GM18519 (cell line): ENCODE measurements at regions not wholly inside any gene's neighbourhood (a gene's known extent, or its start where the extent isn't known, plus 50 kb on each side); places are given as distances from the start of the nearest gene placed in this dataset.

ENCODE experiments used
- ATAC-seq: cut with Tn5 transposase; IDR thresholded peaks from one replicate; pipeline ENCODE4 v1.9.1; 2021; ENCODE audit warnings: mild to moderate bottlenecking, moderate library complexity; ENCODE audit not compliant: unreplicated experiment, low FRiP score

- no peak for ATAC-seq
These were observed 210.1 kb downstream of the CDH9 start for GRCh38 chr5:26828294-26828693.

DNA sequence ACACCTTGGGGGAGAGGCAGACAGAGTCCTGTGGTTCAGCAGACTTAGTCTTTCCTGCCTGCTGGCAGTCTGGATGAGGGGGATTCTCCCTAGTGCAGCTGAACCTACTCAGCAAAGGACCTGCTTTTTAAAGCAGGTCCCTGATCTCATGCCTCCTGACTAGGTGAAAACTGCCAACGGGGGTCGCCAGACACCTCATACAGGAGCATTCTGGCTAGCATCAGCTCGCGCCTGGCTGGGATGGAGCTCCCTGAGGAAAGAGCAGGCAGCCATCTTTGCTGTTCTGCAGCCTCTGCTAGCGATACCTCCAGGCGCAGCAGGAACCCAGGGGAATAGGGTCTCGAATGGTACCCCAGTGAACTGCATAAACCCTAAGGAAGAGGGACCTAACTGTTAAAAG is 225.2 kb downstream of the CDH9 start:
- ATAC-seq, result no peak

- no peak for ATAC-seq
These were observed 225.7 kb downstream of the CDH9 start for GRCh38 chr5:26812714-26813113.

- no peak for ATAC-seq
These were observed 230.9 kb downstream of the CDH9 start for GRCh38 chr5:26807231-26808199.

GRCh38 chr5:26805076-26805475 is 233.3 kb downstream of the CDH9 start:
- ATAC-seq, result no peak

GRCh38 chr5:26802944-26803343 is 235.4 kb downstream of the CDH9 start:
- ATAC-seq, result no peak

GRCh38 chr5:26791433-26791832 is 247.0 kb downstream of the CDH9 start:
- ATAC-seq, result no peak

DNA sequence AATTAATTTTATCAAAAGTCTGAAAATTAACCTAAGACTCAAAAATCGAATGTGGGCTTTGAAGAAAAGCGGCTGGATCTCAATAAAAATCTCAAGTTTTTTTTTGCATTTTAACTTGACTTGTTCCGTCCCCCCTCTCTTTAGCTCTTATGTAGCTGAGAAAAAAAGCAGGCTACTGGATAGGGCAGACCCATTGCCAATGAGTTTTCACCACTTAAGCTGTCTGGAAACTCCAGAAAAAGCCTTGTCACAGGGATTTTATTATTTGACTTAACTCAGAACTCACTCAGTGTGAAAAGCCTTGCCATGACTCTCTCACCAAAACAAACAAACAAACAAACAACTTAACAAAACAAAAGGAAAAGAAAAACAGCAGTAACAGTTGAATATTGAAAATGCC is 247.4 kb downstream of the CDH9 start:
- ATAC-seq, result no peak

DNA sequence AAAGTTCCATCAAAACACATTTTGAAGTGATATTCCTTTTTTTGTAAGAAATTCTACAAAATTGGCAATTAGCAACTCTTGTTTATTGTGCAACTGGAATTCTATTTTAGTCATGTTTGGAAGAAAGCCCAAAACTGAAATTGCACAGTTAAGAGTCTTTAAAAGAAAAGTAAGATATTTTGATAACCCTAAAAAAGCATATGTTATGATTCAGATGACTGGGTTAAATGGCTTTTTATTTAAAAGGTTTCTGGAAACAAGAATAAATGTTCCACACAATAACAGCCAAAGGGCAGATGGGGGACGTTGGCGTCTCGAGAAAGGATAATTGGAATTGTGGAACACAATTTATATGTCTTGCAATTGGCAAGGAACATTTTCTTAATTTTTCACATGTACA is 275.2 kb downstream of the CDH9 start:
- ATAC-seq, result no peak

- ATAC-seq, result no peak
These were observed 276.9 kb downstream of the CDH9 start for GRCh38 chr5:26761446-26761845.

- no peak for ATAC-seq
These were observed 277.3 kb downstream of the CDH9 start for GRCh38 chr5:26761045-26761444.

- no peak for ATAC-seq
These were observed 280.4 kb downstream of the CDH9 start for GRCh38 chr5:26757941-26758340.

GRCh38 chr5:26749829-26750228 is 288.6 kb downstream of the CDH9 start:
- no peak for ATAC-seq

GRCh38 chr5:26740182-26740581 is 298.2 kb downstream of the CDH9 start:
- no peak for ATAC-seq

- no peak for ATAC-seq
These were observed 300.8 kb downstream of the CDH9 start for GRCh38 chr5:26737348-26738265.

DNA sequence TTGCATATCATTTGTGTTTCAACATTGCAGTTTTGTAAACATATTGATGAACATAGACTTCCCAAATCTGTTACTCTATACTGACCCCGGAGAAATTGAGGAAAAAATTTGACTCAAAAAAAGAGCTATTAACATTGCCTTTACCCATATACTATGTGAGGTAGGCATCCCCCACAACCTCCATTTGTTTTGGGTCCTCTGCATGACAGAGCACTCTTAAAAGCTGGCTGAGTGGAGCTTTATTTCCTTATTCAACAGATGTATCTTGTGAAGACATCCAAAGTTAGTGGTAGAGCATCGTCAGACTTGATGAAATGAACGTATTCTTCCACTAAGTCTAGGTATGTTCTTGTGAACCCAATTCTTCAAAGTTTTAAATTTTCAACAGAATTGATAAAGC is 310.5 kb downstream of the CDH9 start:
- ATAC-seq, result no peak

- no peak for ATAC-seq
These were observed 318.6 kb downstream of the CDH9 start for GRCh38 chr5:26719803-26720202.

DNA sequence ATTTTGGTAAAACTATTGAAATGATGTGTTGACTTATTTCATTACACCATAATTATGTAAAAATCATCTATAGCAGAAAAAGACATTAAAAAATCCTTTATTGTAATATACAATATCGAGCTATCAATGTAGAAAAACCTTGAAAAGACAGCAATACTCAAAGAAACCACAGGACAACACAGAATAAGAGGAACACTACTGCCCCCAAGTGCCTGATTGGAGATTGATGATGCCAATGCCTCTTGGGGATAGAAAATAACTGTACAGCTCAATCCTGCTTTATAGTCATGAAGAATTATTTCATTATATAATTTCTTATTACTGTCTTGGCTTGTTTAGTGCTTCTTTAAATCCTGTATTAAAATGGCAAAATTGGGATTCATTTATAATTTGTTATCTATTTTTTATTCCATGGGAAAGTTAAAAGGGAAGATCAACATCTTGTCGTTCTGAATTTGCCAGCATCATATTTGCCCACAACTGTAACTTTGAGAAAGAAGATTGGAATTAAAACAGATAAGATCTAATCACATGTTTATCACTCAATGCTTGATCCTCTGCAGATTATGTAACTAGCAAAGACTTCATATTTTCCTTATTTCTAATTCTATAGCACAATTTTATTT is 337.5 kb downstream of the CDH9 start:
- ATAC-seq, result peak; percentile 67

DNA sequence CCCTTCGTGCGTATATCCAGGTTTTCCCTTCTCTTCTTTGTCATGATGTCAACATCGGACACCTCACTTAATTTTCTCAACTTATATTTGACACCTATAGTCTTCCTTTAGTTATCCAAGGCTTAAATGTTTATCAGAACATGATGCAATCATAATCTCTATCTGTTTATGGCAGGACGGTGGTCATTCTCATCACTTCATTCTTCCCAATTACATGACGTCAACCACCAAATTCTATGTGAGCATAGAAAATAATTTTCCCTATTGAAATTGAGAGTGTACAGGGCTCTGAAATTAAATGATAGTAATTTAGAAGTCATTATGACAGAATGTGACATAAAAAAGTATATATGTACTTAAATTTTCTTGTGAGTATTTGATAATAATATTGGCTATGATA is 345.4 kb downstream of the CDH9 start:
- ATAC-seq, result no peak

- no peak for ATAC-seq
These were observed 346.9 kb downstream of the CDH9 start for GRCh38 chr5:26691486-26691885.

DNA sequence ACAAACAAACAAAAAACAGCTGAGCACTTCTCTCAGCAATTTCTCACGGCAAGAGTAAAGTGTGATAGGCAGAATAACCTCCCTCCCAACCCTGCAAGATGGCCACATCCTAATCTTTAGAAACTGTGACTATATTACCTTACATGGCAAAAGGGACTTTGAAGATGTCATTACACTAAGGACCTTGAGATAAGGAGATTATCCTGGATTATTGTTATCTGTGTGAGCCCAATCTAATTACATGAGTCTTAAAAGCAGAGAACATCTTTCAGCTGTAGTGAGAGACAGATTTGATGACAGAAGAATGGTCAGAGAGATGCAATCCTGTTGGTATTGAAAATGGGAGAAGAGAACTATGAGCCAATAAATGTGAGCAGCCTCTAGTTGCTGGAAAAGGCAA is 347.9 kb downstream of the CDH9 start:
- no peak for ATAC-seq
